Neural crest cell (in vitro differentiated cells): ENCODE measurements at regions not wholly inside any gene's neighbourhood (a gene's known extent, or its start where the extent isn't known, plus 50 kb on each side); places are given as distances from the start of the nearest gene placed in this dataset.

ENCODE experiments used
- DNase-seq: peaks from one replicate; pipeline ENCODE4 v3.0.0; 2021; ENCODE audit warnings: low read depth, mixed read lengths, low spot score
- H3K27ac Mint-ChIP-seq: one replicate; pipeline ENCODE4 v1.8.0; 2021; ENCODE audit warnings: mild to moderate bottlenecking, mixed read lengths; ENCODE audit not compliant: unreplicated experiment
- H3K27me3 Mint-ChIP-seq: 2 replicates; pipeline ENCODE4 v1.8.0; 2021; ENCODE audit warnings: low read depth, mild to moderate bottlenecking, mixed read lengths
- H3K36me3 Mint-ChIP-seq: 2 replicates; pipeline ENCODE4 v1.8.0; 2021; ENCODE audit warnings: low read depth, mild to moderate bottlenecking, mixed read lengths
- H3K4me1 Mint-ChIP-seq: 2 replicates; pipeline ENCODE4 v1.8.0; 2021; ENCODE audit warnings: mixed read lengths
- H3K4me3 Mint-ChIP-seq: one replicate; pipeline ENCODE4 v1.8.0; 2021; ENCODE audit warnings: mild to moderate bottlenecking, mixed read lengths
- H3K9me3 Mint-ChIP-seq: 2 replicates; pipeline ENCODE4 v1.8.0; 2021; ENCODE audit warnings: mixed read lengths
- CTCF ChIP-seq: fragments of 200-600 bp; sonication (generic); conservative IDR thresholded peaks from 2 replicates; pipeline ENCODE4 v1.5.0; 2021; ENCODE audit warnings: antibody characterized with exemption, mild to moderate bottlenecking

DNA sequence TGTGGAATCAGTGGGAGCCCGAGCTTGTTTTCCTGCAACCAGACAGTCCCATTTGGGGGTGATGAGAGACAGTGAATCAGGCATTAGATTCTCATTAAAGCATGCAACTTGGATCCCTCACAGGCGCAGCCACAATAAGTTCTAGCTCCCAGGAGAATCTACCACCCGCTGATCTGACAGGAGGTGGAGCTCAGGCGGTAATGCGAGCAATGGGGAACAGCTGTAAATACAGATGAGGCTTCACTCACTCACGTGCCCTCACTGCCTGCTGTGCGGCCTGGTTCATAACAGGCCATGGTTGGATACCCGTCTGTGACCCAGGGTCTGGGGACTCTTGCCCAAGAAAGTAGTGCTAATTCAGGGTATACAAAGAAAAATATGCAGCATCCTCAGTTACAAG is 144.8 kb upstream of the RGPD4 start:
- H3K4me1 Mint-ChIP-seq = peaks cover 21% of the 10 kb centered on the region
- peaks cover 3% of the 10 kb centered on the region for H3K9me3 Mint-ChIP-seq
- no peak overlapping the region for H3K4me3 Mint-ChIP-seq
- no peaks in the 10 kb centered on the region for H3K27me3 Mint-ChIP-seq
- no peak overlapping the region for H3K27ac Mint-ChIP-seq
- DNase-seq = no peak
- no peaks in the 10 kb centered on the region for H3K36me3 Mint-ChIP-seq
- no peak for TF ChIP-seq CTCF

DNA sequence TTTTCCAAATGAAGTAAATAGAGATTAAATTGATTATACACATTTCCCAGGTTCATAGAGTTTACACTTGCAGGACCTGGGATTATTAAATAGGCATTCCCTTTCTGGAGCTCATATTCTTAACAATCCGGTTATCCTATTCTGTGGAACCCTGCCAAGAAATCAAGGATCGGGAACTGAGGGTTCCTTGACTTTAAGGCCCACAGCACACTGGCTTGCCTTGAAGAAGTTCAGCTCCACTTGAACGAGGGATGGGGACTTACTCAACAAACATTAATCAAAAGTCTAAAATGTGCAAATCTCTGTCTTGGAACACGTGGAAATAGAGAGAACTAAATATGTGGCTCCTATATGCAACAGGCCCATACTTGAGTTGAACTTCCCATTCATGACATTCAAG is 142.3 kb upstream of the RGPD4 start:
- peaks cover 3% of the 10 kb centered on the region for H3K9me3 Mint-ChIP-seq

GRCh38 chr2:107685421-107685986 is 141.2 kb upstream of the RGPD4 start:
- DNase-seq = no peak

More for the DNA sequence above, 142.3 kb upstream of the RGPD4 start:
- Mint-ChIP-seq H3K4me1 (peaks cover 28% of the 10 kb centered on the region), H3K27ac (no peak overlapping the region), H3K27me3 (no peaks in the 10 kb centered on the region), H3K36me3 (no peaks in the 10 kb centered on the region), H3K4me3 (no peak overlapping the region)
- TF ChIP-seq CTCF = no peak
- no peak for DNase-seq

GRCh38 chr2:107687073-107687472 is 139.6 kb upstream of the RGPD4 start:
- Mint-ChIP-seq H3K4me3 (no peak overlapping the region), H3K27ac (no peak overlapping the region), H3K36me3 (no peaks in the 10 kb centered on the region), H3K9me3 (peaks cover 3% of the 10 kb centered on the region), H3K4me1 (peaks cover 28% of the 10 kb centered on the region), H3K27me3 (no peaks in the 10 kb centered on the region)
- no peak for DNase-seq
- TF ChIP-seq CTCF = no peak

More at GRCh38 chr2:107685421-107685986, 141.2 kb upstream of the RGPD4 start:
- H3K27ac Mint-ChIP-seq = no peak overlapping the region
- no peaks in the 10 kb centered on the region for H3K27me3 Mint-ChIP-seq
- no peak overlapping the region for H3K4me3 Mint-ChIP-seq
- peaks cover 3% of the 10 kb centered on the region for H3K9me3 Mint-ChIP-seq
- no peak for TF ChIP-seq CTCF
- H3K36me3 Mint-ChIP-seq = no peaks in the 10 kb centered on the region
- H3K4me1 Mint-ChIP-seq = peaks cover 28% of the 10 kb centered on the region

- Mint-ChIP-seq H3K9me3 (no peaks in the 10 kb centered on the region), H3K27me3 (no peaks in the 10 kb centered on the region), H3K27ac (no peak overlapping the region), H3K36me3 (no peaks in the 10 kb centered on the region), H3K4me3 (no peak overlapping the region), H3K4me1 (peaks cover 26% of the 10 kb centered on the region)
- DNase-seq = no peak
- no peak for TF ChIP-seq CTCF
Observed at GRCh38 chr2:107688135-107688534, 138.6 kb upstream of the RGPD4 start.

GRCh38 chr2:107693604-107694003 is 133.1 kb upstream of the RGPD4 start:
- Mint-ChIP-seq H3K27ac (no peak overlapping the region), H3K4me1 (peaks cover 3% of the 10 kb centered on the region)

More at GRCh38 chr2:107693604-107694003, 133.1 kb upstream of the RGPD4 start:
- Mint-ChIP-seq H3K4me3 (no peak overlapping the region), H3K9me3 (no peaks in the 10 kb centered on the region), H3K27me3 (no peaks in the 10 kb centered on the region), H3K36me3 (no peaks in the 10 kb centered on the region)
- TF ChIP-seq CTCF = no peak
- no peak for DNase-seq
